Glutamatergic neuron (in vitro differentiated cells): ENCODE measurements at regions not wholly inside any gene's neighbourhood (a gene's known extent, or its start where the extent isn't known, plus 50 kb on each side); places are given as distances from the start of the nearest gene placed in this dataset.

ENCODE experiments used
- DNase-seq: peaks from one replicate; pipeline ENCODE4 v3.0.0; 2022
- H3K27ac Mint-ChIP-seq: one replicate; pipeline ENCODE4 v1.8.0; 2020; ENCODE audit warnings: mild to moderate bottlenecking, mixed read lengths, inconsistent platforms; ENCODE audit not compliant: unreplicated experiment
- H3K27me3 Mint-ChIP-seq: one replicate; pipeline ENCODE4 v1.8.0; 2020; ENCODE audit warnings: mild to moderate bottlenecking, moderate library complexity, mixed read lengths, inconsistent platforms; ENCODE audit not compliant: unreplicated experiment
- H3K36me3 Mint-ChIP-seq: one replicate; pipeline ENCODE4 v1.8.0; 2020; ENCODE audit warnings: mild to moderate bottlenecking, mixed read lengths, inconsistent platforms; ENCODE audit not compliant: unreplicated experiment
- H3K4me1 Mint-ChIP-seq: one replicate; pipeline ENCODE4 v1.8.0; 2020; ENCODE audit warnings: mild to moderate bottlenecking, low read depth, mixed read lengths, inconsistent platforms; ENCODE audit not compliant: unreplicated experiment
- H3K4me3 Mint-ChIP-seq: one replicate; pipeline ENCODE4 v1.8.0; 2020; ENCODE audit warnings: mild to moderate bottlenecking, mixed read lengths, inconsistent platforms; ENCODE audit not compliant: unreplicated experiment
- H3K9me3 Mint-ChIP-seq: one replicate; pipeline ENCODE4 v1.8.0; 2020; ENCODE audit warnings: mild to moderate bottlenecking, moderate library complexity, mixed read lengths, inconsistent platforms; ENCODE audit not compliant: unreplicated experiment
- CTCF ChIP-seq: fragments of 200-600 bp; sonication (generic); IDR thresholded peaks from one replicate; pipeline ENCODE4 v1.5.0; 2021; ENCODE audit not compliant: partially characterized antibody, unreplicated experiment

- no peak for DNase-seq
- H3K4me3 Mint-ChIP-seq = peak overlapping the region; percentile 71
- peaks cover 21% of the 10 kb centered on the region for H3K9me3 Mint-ChIP-seq
- H3K4me1 Mint-ChIP-seq = peaks cover 71% of the 10 kb centered on the region
- H3K36me3 Mint-ChIP-seq = peaks cover 9% of the 10 kb centered on the region
- no peak for TF ChIP-seq CTCF
- H3K27ac Mint-ChIP-seq = peak overlapping the region; percentile 96
- peaks cover 26% of the 10 kb centered on the region for H3K27me3 Mint-ChIP-seq
These were observed 60.0 kb downstream of the NCOR2 start for GRCh38 chr12:124507188-124508109.

DNA sequence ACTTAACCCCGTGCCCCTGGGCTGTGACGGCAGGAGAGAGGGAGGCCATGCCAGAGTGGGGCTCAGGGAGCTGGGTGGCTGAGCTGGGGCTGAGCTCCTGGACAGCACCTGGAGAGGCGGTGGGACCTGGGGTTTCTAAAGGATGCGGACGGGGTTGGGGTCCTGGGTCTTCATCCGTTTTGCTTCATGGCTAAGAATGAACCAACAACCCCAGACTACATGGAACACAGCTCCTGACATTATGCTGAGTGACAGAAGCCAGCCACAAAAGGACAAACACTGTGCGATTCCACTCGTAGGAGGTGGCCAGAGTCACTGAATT lies 60.6 kb downstream of the NCOR2 start:
- DNase-seq = no peak
- peaks cover 19% of the 10 kb centered on the region for H3K9me3 Mint-ChIP-seq
- peak overlapping the region; percentile 96 for H3K27ac Mint-ChIP-seq
- H3K27me3 Mint-ChIP-seq = peaks cover 24% of the 10 kb centered on the region
- peak overlapping the region; percentile 60 for H3K4me3 Mint-ChIP-seq
- peaks cover 5% of the 10 kb centered on the region for H3K36me3 Mint-ChIP-seq
- peaks cover 65% of the 10 kb centered on the region for H3K4me1 Mint-ChIP-seq
- no peak for TF ChIP-seq CTCF

DNA sequence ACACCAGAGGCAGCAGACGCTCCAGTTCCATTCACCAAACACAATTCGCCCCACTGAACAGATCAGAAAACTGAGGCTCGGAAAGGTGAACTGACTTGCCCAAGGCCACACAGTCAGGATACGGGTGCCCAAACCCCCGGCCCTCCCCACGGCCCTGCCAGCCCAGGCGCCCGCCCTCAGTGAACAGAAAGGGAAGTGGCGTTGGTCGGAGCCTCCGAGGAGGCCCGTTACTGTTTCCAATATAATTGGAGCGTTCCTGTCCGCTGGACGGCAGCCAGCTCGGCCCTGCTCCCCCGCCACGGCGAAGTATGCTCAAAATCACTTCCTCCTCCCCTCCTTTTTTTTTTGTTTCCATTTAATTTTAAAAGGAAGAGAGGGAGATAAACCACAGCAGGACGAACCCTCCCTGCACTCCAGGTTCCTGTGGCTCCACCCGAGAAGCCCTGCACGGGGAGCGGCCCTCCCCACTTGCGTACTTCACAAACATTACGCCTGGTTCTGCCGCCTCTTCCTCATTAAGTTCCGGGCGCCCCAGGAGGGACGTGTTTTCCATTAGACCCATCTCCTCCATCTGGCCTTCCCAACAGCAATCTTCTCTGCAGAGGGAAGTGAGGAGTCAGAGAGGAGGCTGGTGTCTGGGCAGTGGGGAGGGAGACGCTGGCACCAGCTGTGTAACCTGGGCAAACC lies 61.1 kb downstream of the NCOR2 start:
- DNase-seq = peak; percentile 75
- H3K27me3 Mint-ChIP-seq = peaks cover 27% of the 10 kb centered on the region
- peak overlapping the region; percentile 60 for H3K4me3 Mint-ChIP-seq
- H3K27ac Mint-ChIP-seq = peak overlapping the region; percentile 96
- peaks cover 21% of the 10 kb centered on the region for H3K9me3 Mint-ChIP-seq
- H3K4me1 Mint-ChIP-seq = peaks cover 70% of the 10 kb centered on the region
- H3K36me3 Mint-ChIP-seq = peaks cover 5% of the 10 kb centered on the region
- no peak for TF ChIP-seq CTCF

GRCh38 chr12:124505001-124505818 lies 62.2 kb downstream of the NCOR2 start:
- H3K36me3 Mint-ChIP-seq = peaks cover 5% of the 10 kb centered on the region
- peak overlapping the region; percentile 84 for H3K27ac Mint-ChIP-seq

More at GRCh38 chr12:124505001-124505818, 62.2 kb downstream of the NCOR2 start:
- peaks cover 29% of the 10 kb centered on the region for H3K27me3 Mint-ChIP-seq
- H3K4me1 Mint-ChIP-seq = peaks cover 64% of the 10 kb centered on the region
- peak overlapping the region; percentile 8 for H3K4me3 Mint-ChIP-seq
- H3K9me3 Mint-ChIP-seq = peaks cover 21% of the 10 kb centered on the region
- no peak for TF ChIP-seq CTCF
- no peak for DNase-seq
